ENCODE measurements at regions not wholly inside any gene's neighbourhood (a gene's known extent, or its start where the extent isn't known, plus 50 kb on each side); places are given as distances from the start of the nearest gene placed in this dataset.
"Not testable (repeated sequence)": the region's sequence is repeated elsewhere in the genome, so short reads cannot be mapped to it uniquely, and the experiment has no call there.

- H3K27me3 ChIP-seq (ENCODE audit: control insufficient read depth, insufficient read depth, low read length, poor library complexity, severe bottlenecking): no peaks in the 10 kb centered on the region
- H3K4me1 ChIP-seq (ENCODE audit: control insufficient read depth, insufficient read depth, low read length): peaks cover 4% of the 10 kb centered on the region
- H3K36me3 ChIP-seq (ENCODE audit: control insufficient read depth, insufficient read depth, low read length): no peaks in the 10 kb centered on the region
- 93 to 94% methylated on average over 8 of the region's 8 CpGs for WGBS, 2 experiments
- H3K27ac ChIP-seq (ENCODE audit: insufficient read depth, low read depth, low read length, poor library complexity, severe bottlenecking): no peak overlapping the region
- no peak overlapping the region for H3K4me3 ChIP-seq (ENCODE audit: insufficient read depth, low read depth, low read length)
- peaks cover 3% of the 10 kb centered on the region for H3K9me3 ChIP-seq (ENCODE audit: control insufficient read depth, low read length)
Measured at GRCh38 chr1:96525657-96526557, 195.7 kb upstream of the PTBP2 start.

GRCh38 chr1:96528672-96529071 is 192.9 kb upstream of the PTBP2 start:
- not testable (repeated sequence) for H3K4me3 ChIP-seq (ENCODE audit: insufficient read depth, low read depth, low read length); H3K27me3 ChIP-seq (ENCODE audit: control insufficient read depth, insufficient read depth, low read length, poor library complexity, severe bottlenecking)
- 93 to 96% methylated on average over 1 of the region's 1 CpG for WGBS, 2 experiments

GRCh38 chr1:96533820-96534219 is 187.8 kb upstream of the PTBP2 start:
- H3K27ac ChIP-seq (ENCODE audit: insufficient read depth, low read depth, low read length, poor library complexity, severe bottlenecking): no peak overlapping the region
- no peaks in the 10 kb centered on the region for H3K27me3 ChIP-seq (ENCODE audit: control insufficient read depth, insufficient read depth, low read length, poor library complexity, severe bottlenecking)
- no peak overlapping the region for H3K4me3 ChIP-seq (ENCODE audit: insufficient read depth, low read depth, low read length)
- no peaks in the 10 kb centered on the region for H3K4me1 ChIP-seq (ENCODE audit: control insufficient read depth, insufficient read depth, low read length)
- H3K9me3 ChIP-seq (ENCODE audit: control insufficient read depth, low read length): peaks cover 3% of the 10 kb centered on the region
- WGBS, 2 experiments: 77 to 95% methylated on average over 4 of the region's 4 CpGs
- H3K36me3 ChIP-seq (ENCODE audit: control insufficient read depth, insufficient read depth, low read length): no peaks in the 10 kb centered on the region

More at GRCh38 chr1:96528672-96529071, 192.9 kb upstream of the PTBP2 start:
- H3K4me1 ChIP-seq (ENCODE audit: control insufficient read depth, insufficient read depth, low read length); H3K36me3 ChIP-seq (ENCODE audit: control insufficient read depth, insufficient read depth, low read length); H3K9me3 ChIP-seq (ENCODE audit: control insufficient read depth, low read length); H3K27ac ChIP-seq (ENCODE audit: insufficient read depth, low read depth, low read length, poor library complexity, severe bottlenecking): not testable (repeated sequence)

- no peak overlapping the region for H3K4me3 ChIP-seq (ENCODE audit: insufficient read depth, low read depth, low read length)
- H3K9me3 ChIP-seq (ENCODE audit: control insufficient read depth, low read length): no peaks in the 10 kb centered on the region
- H3K27me3 ChIP-seq (ENCODE audit: control insufficient read depth, insufficient read depth, low read length, poor library complexity, severe bottlenecking): no peaks in the 10 kb centered on the region
- no peak overlapping the region for H3K27ac ChIP-seq (ENCODE audit: insufficient read depth, low read depth, low read length, poor library complexity, severe bottlenecking)
- H3K36me3 ChIP-seq (ENCODE audit: control insufficient read depth, insufficient read depth, low read length): no peaks in the 10 kb centered on the region
- H3K4me1 ChIP-seq (ENCODE audit: control insufficient read depth, insufficient read depth, low read length): peaks cover 5% of the 10 kb centered on the region
Measured at GRCh38 chr1:96536581-96536980, 185.0 kb upstream of the PTBP2 start.

- H3K27me3 ChIP-seq (ENCODE audit: control insufficient read depth, insufficient read depth, low read length, poor library complexity, severe bottlenecking): no peaks in the 10 kb centered on the region
- WGBS, 2 experiments: 83 to 85% methylated on average over 4 of the region's 4 CpGs
- H3K4me1 ChIP-seq (ENCODE audit: control insufficient read depth, insufficient read depth, low read length): peaks cover 5% of the 10 kb centered on the region
- H3K4me3 ChIP-seq (ENCODE audit: insufficient read depth, low read depth, low read length): no peak overlapping the region
- no peaks in the 10 kb centered on the region for H3K9me3 ChIP-seq (ENCODE audit: control insufficient read depth, low read length)
- no peak overlapping the region for H3K27ac ChIP-seq (ENCODE audit: insufficient read depth, low read depth, low read length, poor library complexity, severe bottlenecking)
- no peaks in the 10 kb centered on the region for H3K36me3 ChIP-seq (ENCODE audit: control insufficient read depth, insufficient read depth, low read length)
Measured at GRCh38 chr1:96538111-96538641, 183.4 kb upstream of the PTBP2 start.

GRCh38 chr1:96538883-96539282 is 182.7 kb upstream of the PTBP2 start:
- Histone ChIP-seq H3K36me3 (ENCODE audit: control insufficient read depth, insufficient read depth, low read length) (no peaks in the 10 kb centered on the region), H3K4me1 (ENCODE audit: control insufficient read depth, insufficient read depth, low read length) (peaks cover 5% of the 10 kb centered on the region), H3K27me3 (ENCODE audit: control insufficient read depth, insufficient read depth, low read length, poor library complexity, severe bottlenecking) (no peaks in the 10 kb centered on the region), H3K27ac (ENCODE audit: insufficient read depth, low read depth, low read length, poor library complexity, severe bottlenecking) (no peak overlapping the region), H3K4me3 (ENCODE audit: insufficient read depth, low read depth, low read length) (no peak overlapping the region), H3K9me3 (ENCODE audit: control insufficient read depth, low read length) (no peaks in the 10 kb centered on the region)
- 88 to 89% methylated on average over 5 of the region's 5 CpGs for WGBS, 2 experiments

GRCh38 chr1:96541491-96541890 is 180.1 kb upstream of the PTBP2 start:
- WGBS, 2 experiments: 65 to 69% methylated on average over 2 of the region's 2 CpGs
- H3K4me3 ChIP-seq (ENCODE audit: insufficient read depth, low read depth, low read length): no peak overlapping the region
- no peaks in the 10 kb centered on the region for H3K36me3 ChIP-seq (ENCODE audit: control insufficient read depth, insufficient read depth, low read length)
- H3K4me1 ChIP-seq (ENCODE audit: control insufficient read depth, insufficient read depth, low read length): peaks cover 5% of the 10 kb centered on the region
- no peaks in the 10 kb centered on the region for H3K9me3 ChIP-seq (ENCODE audit: control insufficient read depth, low read length)
- H3K27me3 ChIP-seq (ENCODE audit: control insufficient read depth, insufficient read depth, low read length, poor library complexity, severe bottlenecking): no peaks in the 10 kb centered on the region
- H3K27ac ChIP-seq (ENCODE audit: insufficient read depth, low read depth, low read length, poor library complexity, severe bottlenecking): no peak overlapping the region

- Histone ChIP-seq H3K9me3 (ENCODE audit: control insufficient read depth, low read length) (no peaks in the 10 kb centered on the region), H3K27me3 (ENCODE audit: control insufficient read depth, insufficient read depth, low read length, poor library complexity, severe bottlenecking) (no peaks in the 10 kb centered on the region), H3K36me3 (ENCODE audit: control insufficient read depth, insufficient read depth, low read length) (no peaks in the 10 kb centered on the region), H3K27ac (ENCODE audit: insufficient read depth, low read depth, low read length, poor library complexity, severe bottlenecking) (no peak overlapping the region), H3K4me1 (ENCODE audit: control insufficient read depth, insufficient read depth, low read length) (peaks cover 4% of the 10 kb centered on the region), H3K4me3 (ENCODE audit: insufficient read depth, low read depth, low read length) (no peak overlapping the region)
- 79 to 82% methylated on average over 4 to 6 of the region's 6 CpGs for WGBS, 2 experiments
Measured at GRCh38 chr1:96544051-96544830, 177.3 kb upstream of the PTBP2 start.

- Histone ChIP-seq H3K27me3 (ENCODE audit: control insufficient read depth, insufficient read depth, low read length, poor library complexity, severe bottlenecking) (no peaks in the 10 kb centered on the region), H3K27ac (ENCODE audit: insufficient read depth, low read depth, low read length, poor library complexity, severe bottlenecking) (no peak overlapping the region), H3K4me1 (ENCODE audit: control insufficient read depth, insufficient read depth, low read length) (no peaks in the 10 kb centered on the region), H3K9me3 (ENCODE audit: control insufficient read depth, low read length) (no peaks in the 10 kb centered on the region), H3K36me3 (ENCODE audit: control insufficient read depth, insufficient read depth, low read length) (no peaks in the 10 kb centered on the region), H3K4me3 (ENCODE audit: insufficient read depth, low read depth, low read length) (no peak overlapping the region)
- WGBS, 2 experiments: 89% methylated on average over 1 of the region's 1 CpG; no CpG with 5 or more reads in 1 of the 2 experiments
Measured at GRCh38 chr1:96544831-96545221, 176.8 kb upstream of the PTBP2 start.

All from ectodermal cell (in vitro differentiated cells).